ENCODE measurements at regions not wholly inside any gene's neighbourhood (a gene's known extent, or its start where the extent isn't known, plus 50 kb on each side); places are given as distances from the start of the nearest gene placed in this dataset.
"Not testable (repeated sequence)": the region's sequence is repeated elsewhere in the genome, so short reads cannot be mapped to it uniquely, and the experiment has no call there.

- no peak for DNase-seq
Measured at GRCh38 chrX:55142206-55142918, 53.5 kb downstream of the PAGE2 start.

- no peak for DNase-seq
Measured at GRCh38 chrX:55142919-55143310, 54.1 kb downstream of the PAGE2 start.

- no peak for DNase-seq
Measured at GRCh38 chrX:55143621-55144020, 54.8 kb downstream of the PAGE2 start.

GRCh38 chrX:55144697-55145096, 55.9 kb downstream of the PAGE2 start:
- no peak for DNase-seq

GRCh38 chrX:55149242-55149641, 60.4 kb downstream of the PAGE2 start:
- DNase-seq, result no peak

- DNase-seq, result no peak
Measured at GRCh38 chrX:55151199-55151598, 62.4 kb downstream of the PAGE2 start.

- no peak for DNase-seq
Measured at GRCh38 chrX:55159551-55159950, 60.6 kb upstream of the PAGE5 start.

- DNase-seq, result peak; percentile 93
Measured at GRCh38 chrX:55160685-55161552, 59.2 kb upstream of the PAGE5 start.

GRCh38 chrX:55161581-55161980, 58.6 kb upstream of the PAGE5 start:
- no peak for DNase-seq

GRCh38 chrX:55163171-55163570, 57.0 kb upstream of the PAGE5 start:
- no peak for DNase-seq

GRCh38 chrX:55165026-55165425, 55.1 kb upstream of the PAGE5 start:
- DNase-seq, result not testable (repeated sequence)

GRCh38 chrX:55167124-55167803, 52.9 kb upstream of the PAGE5 start:
- DNase-seq, result no peak

- no peak for DNase-seq
Measured at GRCh38 chrX:55167901-55168300, 52.2 kb upstream of the PAGE5 start.

- DNase-seq, result no peak
Measured at GRCh38 chrX:55169782-55170181, 50.4 kb upstream of the PAGE5 start.
